GM23338 (cell line): ENCODE measurements at regions not wholly inside any gene's neighbourhood (a gene's known extent, or its start where the extent isn't known, plus 50 kb on each side); places are given as distances from the start of the nearest gene placed in this dataset.

Experiments used
- CTCF ChIP-seq, 2 experiments: fragments of 200-600 bp in 1 of 2; sonication (generic) in 1 of 2; conservative IDR thresholded peaks; 2 replicates each; pipeline versions ENCODE4 v1.5.1 to v1.6.1; 2016 to 2017; ENCODE audit warnings: antibody characterized with exemption in 2 of 2, low read depth in 2 of 2, mild to moderate bottlenecking in 2 of 2, moderate library complexity in 1 of 2
- ETS1 ChIP-seq: IDR thresholded peaks from 2 replicates; pipeline ENCODE4 v1.6.1; 2016; ENCODE audit warnings: antibody characterized with exemption
- EZH2phosphoT487 ChIP-seq: fragments of 200-600 bp; sonication (generic); IDR thresholded peaks from one replicate; pipeline ENCODE4 v1.8.1; 2018; ENCODE audit warnings: antibody characterized with exemption; ENCODE audit not compliant: unreplicated experiment
- JUNB ChIP-seq: IDR thresholded peaks from one replicate; pipeline ENCODE4 v1.6.1; 2016; ENCODE audit warnings: antibody characterized with exemption; ENCODE audit not compliant: unreplicated experiment
- NANOG ChIP-seq: IDR thresholded peaks from 2 replicates; pipeline ENCODE4 v1.6.1; 2016; ENCODE audit warnings: antibody characterized with exemption, borderline replicate concordance
- POLR2AphosphoS5 ChIP-seq: IDR thresholded peaks from 2 replicates; pipeline ENCODE4 v1.6.1; 2016; ENCODE audit warnings: antibody characterized with exemption, low read depth
- REST ChIP-seq: IDR thresholded peaks from one replicate; pipeline ENCODE4 v1.6.1; 2018; ENCODE audit warnings: antibody characterized with exemption; ENCODE audit not compliant: unreplicated experiment
- STAT1 ChIP-seq: IDR thresholded peaks from one replicate; pipeline ENCODE4 v1.6.1; 2016; ENCODE audit warnings: antibody characterized with exemption; ENCODE audit not compliant: unreplicated experiment
- ZNF331 ChIP-seq: fragments of 250-450 bp; sonication (Bioruptor Pico); IDR thresholded peaks from 2 replicates; pipeline ENCODE4 v1.5.0; 2020; ENCODE audit warnings: low read depth, mild to moderate bottlenecking, moderate library complexity

GRCh38 chr4:117137145-117137544 is 51.8 kb upstream of the TRAM1L1 start:
- TF ChIP-seq POLR2AphosphoS5: no peak
- TF ChIP-seq CTCF (conservative IDR thresholded peaks at IDR 0.05; ENCODE audit: low read depth in 2 of 2): no peak
- no peak for TF ChIP-seq JUNB
- no peak for TF ChIP-seq ETS1
- no peak for TF ChIP-seq REST
- TF ChIP-seq STAT1: no peak
- no peak for TF ChIP-seq ZNF331
- TF ChIP-seq EZH2phosphoT487: no peak
- TF ChIP-seq NANOG: no peak
